NOMO-1 treated with dmso at 0.1 percent for 144 hours (cell line): ENCODE measurements at regions not wholly inside any gene's neighbourhood (a gene's known extent, or its start where the extent isn't known, plus 50 kb on each side); places are given as distances from the start of the nearest gene placed in this dataset.
"Not testable (repeated sequence)": the region's sequence is repeated elsewhere in the genome, so short reads cannot be mapped to it uniquely, and the experiment has no call there.

Source experiments
- DNase-seq: peaks from one replicate; lab custom pipeline; 2025; ENCODE audit not compliant: unreplicated experiment; lab: John Stamatoyannopoulos, UW

DNA sequence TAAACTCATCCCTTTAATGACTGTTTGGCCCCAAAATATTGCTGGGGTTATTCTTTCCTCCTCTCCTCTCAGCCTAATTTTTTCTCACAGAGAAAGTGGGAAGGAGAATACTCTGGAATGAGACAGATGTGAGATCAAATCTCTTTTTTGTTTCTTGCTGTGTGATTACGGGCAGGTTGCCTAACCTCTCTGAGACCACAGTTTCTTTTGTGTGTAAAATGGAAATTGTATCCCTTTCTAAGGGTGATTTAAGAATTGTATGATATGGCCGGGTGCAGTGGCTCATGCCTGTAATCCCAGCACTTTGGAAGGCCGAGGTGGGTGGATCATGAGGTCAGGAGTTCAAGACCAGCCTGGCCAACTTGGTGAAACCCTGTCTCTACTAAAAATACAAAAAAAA is 111.5 kb upstream of the MRPS22 start:
- DNase-seq, result not testable (repeated sequence)

DNA sequence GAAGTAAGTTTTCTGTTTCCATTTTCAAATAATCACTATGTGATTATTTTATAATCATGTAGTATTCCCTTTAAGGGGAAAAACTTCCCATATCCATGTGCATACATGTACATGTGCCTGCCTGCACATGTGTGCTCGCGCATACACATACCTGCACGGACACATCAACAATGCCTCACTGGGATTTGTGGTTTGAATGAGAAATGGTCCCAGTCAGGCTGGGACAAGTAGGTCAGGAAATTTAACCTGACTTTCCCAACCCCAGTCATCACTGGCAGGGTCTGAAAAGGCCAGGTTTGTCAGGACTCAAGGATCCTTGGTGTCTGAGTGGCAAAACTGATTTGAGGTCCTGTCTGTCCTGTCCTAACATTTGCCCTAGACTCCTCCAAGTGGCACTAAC is 109.3 kb upstream of the MRPS22 start:
- DNase-seq, result no peak

DNA sequence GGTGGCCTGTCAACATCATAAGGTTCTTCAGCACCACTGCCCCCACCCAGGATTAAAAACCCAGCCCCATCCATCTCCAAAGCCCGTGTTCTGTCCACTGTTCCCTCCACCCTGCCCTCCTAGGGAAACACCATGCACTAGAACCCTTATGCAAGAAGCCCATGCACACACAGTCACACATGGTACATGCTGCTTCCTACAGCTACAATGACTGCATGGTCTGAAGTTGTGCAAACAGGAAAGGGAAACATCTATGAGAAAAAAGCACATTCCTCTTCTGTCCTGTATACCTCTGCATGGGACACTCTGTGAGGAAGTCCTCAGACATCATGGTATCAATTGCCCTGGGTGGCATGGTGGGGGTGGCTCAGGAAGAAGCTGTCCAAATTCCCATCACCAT is 108.6 kb upstream of the MRPS22 start:
- DNase-seq, result no peak

DNA sequence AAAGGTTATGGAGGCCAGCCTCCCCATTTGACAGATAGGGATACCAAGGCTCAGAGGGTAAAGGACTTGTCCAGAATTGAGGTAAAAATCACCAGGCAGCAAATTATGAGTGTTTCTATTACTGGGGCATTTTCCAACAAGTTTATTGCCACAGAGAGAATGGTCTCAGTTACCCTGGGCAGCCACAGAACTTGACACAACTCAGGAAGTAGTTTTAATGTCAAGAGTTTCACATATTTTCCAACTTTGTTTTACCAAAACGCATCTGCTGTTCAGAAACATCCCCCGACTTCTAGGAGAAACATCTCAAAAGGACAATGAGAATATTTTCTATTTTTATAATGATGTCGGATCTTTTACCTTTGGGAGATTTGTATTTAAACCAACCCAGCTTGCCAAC is 107.5 kb upstream of the MRPS22 start:
- DNase-seq, result no peak

DNA sequence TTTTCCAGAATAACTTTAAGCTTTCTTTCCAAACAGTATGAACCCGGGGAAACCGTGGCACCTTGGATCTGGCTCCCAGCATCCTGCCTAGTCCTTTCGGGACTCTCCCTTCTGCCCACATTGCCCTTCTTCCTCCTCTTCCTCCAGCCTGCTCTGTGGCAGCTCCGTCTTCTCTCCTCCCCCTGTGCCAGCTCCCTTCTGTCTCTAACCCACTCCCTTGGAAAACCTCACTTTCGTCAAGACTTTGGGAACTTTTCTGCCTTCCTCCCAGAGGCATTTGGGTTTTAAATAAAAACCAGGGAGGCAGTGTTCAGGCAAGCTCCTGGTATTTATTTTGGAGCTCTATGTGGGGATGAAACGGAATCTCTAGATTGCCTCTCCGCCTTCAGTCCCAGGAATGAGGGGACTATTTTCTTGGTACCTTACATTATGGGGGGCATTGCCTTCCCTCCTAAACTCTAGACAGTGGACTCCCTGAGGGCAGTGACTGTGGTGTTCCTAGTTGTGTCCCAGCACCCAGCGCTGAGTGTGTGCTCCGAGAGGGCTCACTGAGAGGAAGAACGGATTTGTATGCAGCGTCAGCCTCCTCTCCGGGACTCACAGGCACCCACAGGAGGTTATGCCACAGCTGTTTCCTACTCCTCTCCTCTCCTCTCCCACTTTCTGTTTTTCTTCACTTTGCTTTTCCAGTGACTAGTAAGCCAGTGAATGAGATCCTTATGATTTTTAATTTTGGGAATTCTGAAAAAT is 105.4 kb upstream of the MRPS22 start:
- no peak for DNase-seq

DNA sequence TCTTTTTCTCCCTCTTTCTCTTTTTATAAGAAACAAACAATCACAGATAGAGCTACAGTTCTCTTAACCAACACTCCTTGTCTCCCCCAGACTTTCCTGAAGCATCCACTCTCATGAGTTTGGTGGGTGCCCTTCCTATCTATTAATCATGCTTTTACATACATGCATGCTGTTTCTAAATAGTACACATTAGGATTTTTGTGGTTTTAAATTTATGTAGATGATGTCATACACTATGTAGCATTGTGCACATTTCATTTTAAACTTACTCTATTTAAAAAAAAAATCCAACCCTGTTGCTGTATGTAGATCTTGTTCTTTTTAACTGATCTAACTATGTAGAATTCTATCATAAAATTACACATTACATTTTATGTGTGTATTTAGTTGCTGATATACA is 104.3 kb upstream of the MRPS22 start:
- no peak for DNase-seq

DNA sequence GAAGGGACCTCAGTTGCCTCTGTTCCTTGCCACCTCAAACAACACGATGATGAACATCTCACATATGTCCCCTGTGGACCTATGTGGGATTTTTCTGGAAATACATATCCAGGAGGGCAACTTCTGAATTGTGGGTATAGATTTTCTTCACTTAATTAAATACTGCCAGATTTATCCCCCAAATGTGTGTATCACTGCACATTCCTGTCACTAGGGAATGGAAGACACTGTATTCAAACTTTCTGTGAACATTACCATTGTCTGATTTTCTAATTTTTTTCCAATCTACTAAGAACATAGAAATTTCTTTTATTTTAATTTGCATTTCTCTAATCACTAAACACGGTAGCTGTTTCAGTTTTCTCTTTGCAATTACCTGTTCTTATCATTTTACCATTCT is 102.0 kb upstream of the MRPS22 start:
- DNase-seq, result no peak

DNA sequence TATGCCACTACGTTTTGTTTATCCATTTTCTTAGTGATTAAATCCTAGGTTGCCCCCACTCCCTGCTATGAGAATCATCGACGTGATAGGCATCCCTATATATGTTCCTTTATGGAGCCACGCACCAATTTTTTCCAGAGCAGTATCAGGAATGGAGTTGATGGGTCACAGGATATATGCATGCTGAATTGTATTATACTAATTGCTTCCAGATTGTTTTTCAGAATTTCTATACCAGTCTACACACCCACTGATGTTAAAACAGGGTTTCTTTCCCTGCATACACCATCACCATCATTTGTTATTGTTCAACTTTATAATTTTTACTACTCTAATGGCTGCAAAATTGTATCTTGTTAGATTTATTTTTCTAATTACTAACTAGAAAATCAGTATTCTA is 100.1 kb upstream of the MRPS22 start:
- no peak for DNase-seq

DNA sequence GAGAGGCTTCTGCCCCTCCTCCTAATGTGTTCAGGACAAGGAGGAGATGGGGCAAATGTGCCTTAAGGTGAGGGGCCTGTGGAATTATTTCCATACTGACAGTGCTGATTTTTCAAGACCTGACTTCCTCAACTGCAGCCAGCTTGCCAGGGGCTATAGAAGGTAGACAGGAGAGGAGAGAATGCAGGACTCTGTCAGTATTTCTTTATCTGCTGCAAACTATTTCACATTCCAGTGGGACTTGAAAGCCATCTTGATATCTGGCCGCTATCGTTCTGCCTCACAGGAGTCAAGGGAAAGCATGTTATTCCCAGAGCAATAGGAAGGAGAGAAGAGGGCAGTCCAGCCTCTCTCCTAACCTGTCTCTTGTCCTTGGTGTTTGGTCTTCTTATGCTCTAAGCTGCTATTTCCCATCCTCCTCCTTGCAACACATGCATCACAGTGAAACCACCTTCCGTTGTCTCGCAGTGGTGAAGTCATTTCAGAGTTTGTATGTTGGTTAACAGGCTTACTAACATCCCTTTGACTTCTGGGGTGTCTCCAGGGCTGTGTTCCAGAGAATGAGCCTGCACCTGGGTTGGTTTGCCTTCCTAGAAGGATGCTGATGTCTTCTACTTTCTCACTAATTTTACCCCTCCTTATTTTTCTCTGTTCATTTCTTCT is 95.1 kb upstream of the MRPS22 start:
- DNase-seq, result no peak

DNA sequence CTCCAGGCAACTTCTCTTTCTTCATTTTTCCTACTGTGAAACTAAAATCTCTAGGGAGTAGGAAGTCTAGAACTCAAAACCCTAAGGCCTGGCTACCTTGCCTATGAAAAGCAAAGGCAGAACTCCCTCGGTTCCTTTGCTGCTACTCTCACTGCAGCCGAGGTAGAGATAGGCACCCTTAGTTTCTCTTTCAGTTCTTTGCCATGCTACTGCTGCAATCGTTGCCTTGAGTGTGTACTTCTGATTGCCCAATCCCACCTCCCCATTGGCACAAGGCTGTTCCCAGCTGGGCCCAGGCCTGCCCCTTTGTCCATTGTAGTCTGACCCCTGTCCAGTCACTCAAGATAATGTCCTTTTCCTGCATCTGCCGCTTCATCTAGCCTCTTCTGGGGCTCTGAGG is 92.3 kb upstream of the MRPS22 start:
- peak; percentile 45 for DNase-seq

DNA sequence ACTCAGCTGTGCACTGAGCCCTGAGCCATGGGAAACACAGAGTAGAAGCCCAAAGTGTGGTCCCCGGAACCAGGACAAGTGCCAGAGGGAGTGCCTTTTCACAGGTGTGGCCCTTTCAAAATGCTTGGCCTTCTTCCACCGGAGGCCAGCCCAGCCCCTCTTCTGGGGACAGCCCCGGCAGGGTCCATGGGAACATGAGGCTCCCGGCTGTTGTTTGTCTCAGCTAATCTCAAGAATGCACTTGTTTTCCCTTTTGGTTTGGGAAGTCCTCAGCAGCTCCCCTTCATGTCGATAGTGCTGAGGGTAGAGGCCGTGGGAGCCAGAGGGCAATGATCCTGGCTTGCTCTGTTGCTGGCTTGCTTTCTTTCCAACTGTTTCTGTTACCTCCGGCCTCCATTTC is 91.1 kb upstream of the MRPS22 start:
- no peak for DNase-seq

DNA sequence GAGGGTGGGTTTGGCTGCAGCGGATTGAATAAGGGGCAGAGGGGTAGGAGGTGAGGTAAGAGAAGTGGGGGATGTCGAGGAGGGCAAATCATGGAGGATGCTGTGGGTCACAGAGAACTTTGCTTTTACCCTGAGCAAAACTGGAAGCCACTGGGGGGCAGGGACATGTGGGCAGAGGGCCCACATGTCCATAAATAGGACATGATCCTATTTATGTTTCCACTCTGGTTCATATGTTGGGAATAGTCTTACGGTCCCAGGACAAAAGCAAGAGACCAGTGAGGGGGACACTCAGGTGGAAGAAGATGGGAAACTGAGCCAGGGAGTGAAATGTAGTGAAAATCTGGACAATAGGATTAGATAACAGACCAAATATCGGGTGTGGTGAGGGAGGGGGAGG is 85.5 kb upstream of the MRPS22 start:
- no peak for DNase-seq

DNA sequence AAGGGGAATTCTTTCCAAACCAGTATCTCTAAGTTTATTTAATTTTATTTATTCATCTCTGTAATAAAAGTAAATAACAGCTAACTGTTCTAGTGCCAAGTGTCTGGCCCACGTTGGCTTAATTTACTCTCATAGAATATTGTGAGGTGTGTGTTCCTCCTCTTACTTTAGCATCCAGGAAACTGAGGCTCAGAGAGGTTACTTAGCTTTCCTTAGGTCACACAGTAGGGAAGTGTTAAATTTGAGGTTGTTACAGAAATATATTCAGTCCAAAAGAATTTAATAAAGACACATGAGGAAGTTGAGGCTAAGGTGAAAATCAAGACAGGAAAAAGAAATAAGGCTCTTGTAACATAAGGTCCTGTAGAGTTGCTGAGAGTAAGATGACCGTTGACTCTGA is 84.4 kb upstream of the MRPS22 start:
- no peak for DNase-seq

DNA sequence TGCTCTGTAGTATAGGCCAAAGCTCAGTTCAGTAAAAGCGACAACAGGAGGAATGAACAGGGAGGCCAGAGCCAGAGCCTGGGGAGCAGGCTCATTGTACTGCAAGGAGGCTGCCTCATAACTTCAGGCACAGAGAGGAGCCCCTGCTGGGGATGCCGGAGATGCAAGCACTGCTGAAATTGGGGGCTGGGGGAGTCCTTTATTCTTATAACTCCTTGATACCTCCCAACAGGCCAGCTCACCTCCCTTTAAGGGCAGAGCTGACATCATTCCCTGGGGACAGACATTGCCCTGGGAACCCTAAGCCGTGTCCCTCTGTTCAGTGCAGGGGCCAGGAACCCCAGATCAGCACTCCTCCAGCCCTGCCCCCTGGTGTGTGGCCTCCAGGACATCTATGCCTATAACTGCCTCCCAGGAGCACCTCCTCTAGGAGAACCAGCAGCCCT is 83.8 kb upstream of the MRPS22 start:
- no peak for DNase-seq

DNA sequence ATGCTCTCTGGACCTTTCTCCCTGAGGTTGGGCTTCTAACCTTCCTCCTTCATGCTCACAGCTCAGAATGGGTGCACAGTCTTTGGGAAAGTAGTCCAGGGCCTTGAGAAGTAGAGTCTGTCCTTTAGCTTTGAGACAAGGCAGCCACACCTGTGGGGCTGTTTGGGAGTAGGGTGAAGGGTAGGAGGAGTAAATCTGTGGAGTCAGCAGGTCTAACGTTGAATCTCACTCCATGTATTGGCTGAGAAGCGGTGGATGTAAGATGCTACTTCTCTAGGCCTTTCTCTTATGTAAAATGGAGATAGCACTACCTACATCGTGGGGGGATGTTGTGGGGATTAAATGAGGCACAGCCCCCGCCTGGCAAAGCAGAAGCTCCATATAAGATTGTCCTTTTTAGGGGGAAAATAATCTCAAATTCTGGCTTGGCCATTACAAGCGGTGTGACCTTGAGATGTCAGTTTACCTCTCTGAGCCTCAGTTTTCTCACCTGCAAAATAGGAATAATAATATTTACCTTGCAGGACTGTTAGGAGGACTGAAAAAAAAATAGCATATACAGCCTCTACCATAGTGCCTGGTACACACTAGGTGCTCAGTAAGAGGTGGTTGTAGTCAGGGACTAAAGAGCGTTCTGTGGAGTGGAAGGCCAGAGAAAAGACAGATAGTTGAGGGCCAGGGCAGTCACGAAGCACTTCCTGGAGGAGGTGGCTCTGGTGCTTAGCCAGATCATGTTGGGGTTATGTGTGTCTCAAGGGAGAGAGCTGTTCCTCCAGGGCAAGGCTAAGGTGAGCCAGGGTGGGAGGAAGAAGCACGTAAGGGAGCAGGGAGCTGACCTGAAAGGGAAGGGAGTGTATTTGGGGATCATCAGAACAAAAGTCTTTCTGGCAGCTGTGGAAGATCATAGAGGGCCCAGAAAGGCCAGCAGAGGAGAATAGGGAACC is 82.8 kb upstream of the MRPS22 start:
- no peak for DNase-seq

DNA sequence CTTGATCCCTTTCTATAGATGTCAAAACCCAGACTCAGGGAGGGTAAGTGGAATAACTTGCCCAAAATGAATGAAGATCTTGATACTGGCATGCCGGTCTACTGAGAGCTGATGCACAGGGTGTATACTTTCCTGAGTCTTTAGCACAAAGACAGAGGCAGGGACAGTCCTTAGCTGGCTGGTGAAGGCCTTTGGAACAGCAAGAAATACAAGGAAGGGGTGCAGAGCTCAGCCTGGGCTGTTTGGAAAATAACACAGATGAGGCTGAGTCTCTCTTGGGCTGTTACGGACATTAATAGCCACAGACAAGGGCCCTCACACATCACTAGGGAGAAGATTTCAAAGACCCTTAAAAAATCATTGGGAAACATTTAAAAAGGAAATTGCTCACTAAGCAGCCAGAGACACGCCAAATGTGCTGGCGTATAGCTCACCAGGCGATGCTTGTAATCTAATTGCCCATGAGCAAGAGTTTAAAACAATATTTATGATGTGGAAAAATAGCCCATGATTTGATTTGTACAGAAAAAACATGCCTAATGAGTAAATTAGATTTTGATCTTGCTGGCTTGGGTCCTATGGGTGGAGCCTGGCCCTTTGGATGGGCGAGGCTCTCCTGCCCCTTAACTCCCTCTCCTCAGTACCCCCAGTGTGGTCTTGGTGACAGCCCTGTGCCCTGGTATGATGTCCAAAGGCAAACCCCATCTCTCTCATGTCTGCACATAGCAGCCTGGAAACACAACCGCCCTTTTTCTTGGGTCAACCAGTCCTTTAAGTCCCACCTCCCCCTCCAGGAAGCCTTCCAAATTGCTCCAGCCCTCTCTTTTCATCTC is 81.8 kb upstream of the MRPS22 start:
- DNase-seq, result no peak

DNA sequence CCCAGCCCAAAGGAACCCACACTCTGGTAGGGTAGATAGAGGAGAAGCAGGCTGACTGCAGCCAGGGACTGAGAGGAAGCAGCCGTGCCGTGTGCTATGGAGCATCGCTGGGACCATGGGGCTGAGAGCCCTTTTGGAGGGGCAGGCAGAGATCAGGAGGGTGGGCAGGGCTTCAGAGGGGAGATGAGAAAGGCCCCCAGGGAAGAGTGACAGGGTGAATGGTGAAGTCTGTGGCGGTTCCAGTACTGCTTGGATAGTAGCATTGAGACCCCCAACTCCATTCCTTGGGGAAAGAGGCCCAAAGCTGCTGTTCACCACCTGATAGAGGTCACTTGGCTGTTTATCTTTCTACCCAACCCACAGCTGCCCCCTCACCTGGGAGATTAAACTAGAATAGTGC is 80.0 kb upstream of the MRPS22 start:
- DNase-seq, result no peak

DNA sequence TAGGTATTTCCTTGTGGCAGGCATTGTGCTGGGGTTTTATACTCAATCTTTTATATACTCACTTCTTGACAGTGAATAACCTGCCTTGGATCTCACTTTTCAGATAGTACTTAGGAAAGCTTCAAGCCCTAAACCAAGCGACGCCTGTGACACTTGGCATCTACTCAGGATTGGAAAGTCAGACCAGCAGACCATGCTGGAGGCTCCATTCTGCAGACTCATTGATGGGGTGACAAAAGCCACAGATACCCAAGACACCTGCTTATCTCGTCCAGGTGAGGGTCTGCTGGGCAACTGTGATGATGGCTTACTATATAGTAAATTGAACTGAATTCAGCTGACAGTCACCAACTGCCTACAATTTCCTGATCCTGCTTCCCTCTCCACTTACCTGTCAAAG is 79.4 kb upstream of the MRPS22 start:
- no peak for DNase-seq

DNA sequence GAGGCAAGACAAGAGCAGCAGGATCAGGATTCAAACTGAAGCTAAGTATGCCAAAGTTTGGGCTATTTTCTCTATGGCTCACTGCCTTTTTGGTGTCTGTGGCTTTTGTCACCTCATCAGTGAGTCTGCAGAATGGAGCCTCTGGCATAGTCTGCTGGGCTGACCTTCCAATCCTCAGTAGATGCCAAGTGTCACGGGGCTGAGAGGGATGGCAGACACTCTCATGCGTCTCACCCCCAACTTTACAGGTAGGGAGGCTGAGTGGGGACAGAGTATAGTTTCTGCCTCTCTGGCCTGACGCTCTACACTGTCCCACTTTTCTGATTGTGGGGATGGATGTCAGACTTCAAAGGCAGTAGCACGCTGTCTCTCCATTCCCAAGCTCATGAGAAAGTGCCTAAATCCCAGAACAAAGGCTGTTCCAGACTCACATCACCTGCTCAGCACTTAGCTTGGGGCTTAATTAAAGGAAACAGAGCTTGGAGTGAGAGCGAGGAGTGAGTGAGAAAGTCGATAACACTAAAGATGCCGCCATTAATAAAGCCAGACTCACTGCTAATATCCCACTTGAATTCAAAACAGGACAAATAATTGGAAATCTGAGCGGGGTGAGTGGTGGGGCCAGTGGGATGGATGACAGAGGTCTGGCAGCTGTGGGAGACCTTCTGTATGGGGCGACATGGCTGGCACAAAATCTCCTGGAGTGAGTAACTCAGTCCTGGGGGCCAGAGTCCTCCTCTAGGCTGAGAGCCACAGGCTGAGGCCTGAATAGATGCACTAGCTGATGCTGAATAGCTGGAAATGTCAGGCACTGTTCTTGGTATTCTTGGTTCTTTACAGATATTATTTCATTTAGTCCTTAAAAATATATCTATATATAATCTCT is 78.4 kb upstream of the MRPS22 start:
- DNase-seq, result no peak
